DND-41 (cell line): ENCODE measurements at regions not wholly inside any gene's neighbourhood (a gene's known extent, or its start where the extent isn't known, plus 50 kb on each side); places are given as distances from the start of the nearest gene placed in this dataset.

Experiments used
- ATAC-seq: fragments of 200-7000 bp; cut with Tn5 transposase; 3 replicates; pipeline ENCODE4 v1.9.1; 2021; ENCODE audit warnings: low read depth; ENCODE audit not compliant: insufficient read depth
- DNase-seq: peaks from one replicate; pipeline ENCODE4 v3.0.0-alpha.2; 2020
- H2AFZ ChIP-seq: 2 replicates; pipeline ENCODE4 v1.6.0; 2012; ENCODE audit warnings: low read depth, low read length
- H3K27ac ChIP-seq: 2 replicates; pipeline ENCODE4 v1.5.1; 2012; ENCODE audit warnings: low read length, inconsistent platforms
- H3K27me3 ChIP-seq: fragments of 200-600 bp; sonication (generic); 2 replicates; pipeline ENCODE4 v1.6.0; 2012; ENCODE audit warnings: low read length, mild to moderate bottlenecking, inconsistent platforms; ENCODE audit not compliant: insufficient read depth, poor library complexity
- H3K36me3 ChIP-seq: 2 replicates; pipeline ENCODE4 v1.5.1; 2012; ENCODE audit warnings: low read length, inconsistent platforms; ENCODE audit not compliant: insufficient read depth
- H3K4me1 ChIP-seq: 2 replicates; pipeline ENCODE4 v1.5.1; 2012; ENCODE audit warnings: mild to moderate bottlenecking, low read length; ENCODE audit not compliant: insufficient read depth
- H3K4me2 ChIP-seq: 2 replicates; pipeline ENCODE4 v1.6.0; 2012; ENCODE audit warnings: mild to moderate bottlenecking, moderate library complexity, low read length, inconsistent platforms; ENCODE audit not compliant: insufficient read depth
- H3K4me3 ChIP-seq, 2 experiments: fragments of 200-600 bp in 1 of 2; shearing (Covaris generic) in 1 of 2; 2 replicates each; pipeline ENCODE4 v1.5.1; 2012 to 2016; ENCODE audit warnings: inconsistent platforms in 2 of 2, low read length in 2 of 2, mild to moderate bottlenecking in 2 of 2, low read depth in 1 of 2, moderate library complexity in 1 of 2
- H3K79me2 ChIP-seq: 2 replicates; pipeline ENCODE4 v1.6.0; 2012; ENCODE audit warnings: low read length, inconsistent platforms; ENCODE audit not compliant: insufficient read depth
- H3K9ac ChIP-seq: 2 replicates; pipeline ENCODE4 v1.6.0; 2012; ENCODE audit warnings: low read depth, mild to moderate bottlenecking, inconsistent platforms, low read length, moderate library complexity
- H3K9me3 ChIP-seq: 2 replicates; pipeline ENCODE4 v1.5.1; 2012; ENCODE audit warnings: low read length, moderate library complexity, mild to moderate bottlenecking, inconsistent platforms; ENCODE audit not compliant: insufficient read depth, severe bottlenecking
- H4K20me1 ChIP-seq: 2 replicates; pipeline ENCODE4 v1.6.0; 2012; ENCODE audit warnings: low read length; ENCODE audit not compliant: insufficient read depth
- EZH2 ChIP-seq: IDR thresholded peaks from 3 replicates; pipeline ENCODE4 v1.6.1; 2012; ENCODE audit warnings: borderline replicate concordance, low read depth, mild to moderate bottlenecking, moderate library complexity, low read length, inconsistent platforms; ENCODE audit not compliant: severe bottlenecking
- TF ChIP-seq, protein P1 (sequence below): IDR thresholded peaks from 2 replicates; pipeline ENCODE4 v1.5.1; 2012; ENCODE audit warnings: borderline replicate concordance, low read length, moderate library complexity, mild to moderate bottlenecking; ENCODE audit not compliant: poor library complexity, severe bottlenecking; ENCODE audit errors: extremely low read depth

DNA sequence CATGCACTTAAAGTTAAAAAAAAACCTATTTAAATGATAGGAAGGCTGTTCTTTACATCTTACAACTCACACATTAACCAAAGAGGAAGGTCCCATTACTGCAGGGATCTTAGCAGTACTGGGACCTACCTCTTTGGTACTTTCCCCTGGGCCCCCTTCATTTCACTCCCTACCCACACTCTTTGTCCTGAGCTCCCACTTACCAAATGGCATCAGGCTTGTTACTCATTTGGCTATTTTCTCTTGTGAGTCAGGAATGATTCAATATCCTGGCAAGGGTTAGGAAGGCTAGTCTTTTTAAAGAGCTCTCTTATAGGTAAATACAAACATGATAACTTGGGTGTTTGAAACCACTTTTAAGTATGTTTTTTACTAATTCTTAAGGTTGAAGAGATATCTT, 117.4 kb upstream of the ELL2 start:
- Histone ChIP-seq H4K20me1 (no peaks in the 10 kb centered on the region), H2AFZ (no peak overlapping the region), H3K4me2 (no peak overlapping the region), H3K27me3 (no peaks in the 10 kb centered on the region), H3K79me2 (no peaks in the 10 kb centered on the region), H3K36me3 (no peaks in the 10 kb centered on the region), H3K9me3 (no peaks in the 10 kb centered on the region), H3K9ac (no peak overlapping the region), H3K4me3 (no peak overlapping the region), H3K27ac (no peak overlapping the region), H3K4me1 (peaks cover 11% of the 10 kb centered on the region)
- no peak for TF ChIP-seq EZH2
- TF ChIP-seq, protein P1, sequence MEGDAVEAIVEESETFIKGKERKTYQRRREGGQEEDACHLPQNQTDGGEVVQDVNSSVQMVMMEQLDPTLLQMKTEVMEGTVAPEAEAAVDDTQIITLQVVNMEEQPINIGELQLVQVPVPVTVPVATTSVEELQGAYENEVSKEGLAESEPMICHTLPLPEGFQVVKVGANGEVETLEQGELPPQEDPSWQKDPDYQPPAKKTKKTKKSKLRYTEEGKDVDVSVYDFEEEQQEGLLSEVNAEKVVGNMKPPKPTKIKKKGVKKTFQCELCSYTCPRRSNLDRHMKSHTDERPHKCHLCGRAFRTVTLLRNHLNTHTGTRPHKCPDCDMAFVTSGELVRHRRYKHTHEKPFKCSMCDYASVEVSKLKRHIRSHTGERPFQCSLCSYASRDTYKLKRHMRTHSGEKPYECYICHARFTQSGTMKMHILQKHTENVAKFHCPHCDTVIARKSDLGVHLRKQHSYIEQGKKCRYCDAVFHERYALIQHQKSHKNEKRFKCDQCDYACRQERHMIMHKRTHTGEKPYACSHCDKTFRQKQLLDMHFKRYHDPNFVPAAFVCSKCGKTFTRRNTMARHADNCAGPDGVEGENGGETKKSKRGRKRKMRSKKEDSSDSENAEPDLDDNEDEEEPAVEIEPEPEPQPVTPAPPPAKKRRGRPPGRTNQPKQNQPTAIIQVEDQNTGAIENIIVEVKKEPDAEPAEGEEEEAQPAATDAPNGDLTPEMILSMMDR = no peak
- no peak for ATAC-seq
- no peak for DNase-seq

DNA sequence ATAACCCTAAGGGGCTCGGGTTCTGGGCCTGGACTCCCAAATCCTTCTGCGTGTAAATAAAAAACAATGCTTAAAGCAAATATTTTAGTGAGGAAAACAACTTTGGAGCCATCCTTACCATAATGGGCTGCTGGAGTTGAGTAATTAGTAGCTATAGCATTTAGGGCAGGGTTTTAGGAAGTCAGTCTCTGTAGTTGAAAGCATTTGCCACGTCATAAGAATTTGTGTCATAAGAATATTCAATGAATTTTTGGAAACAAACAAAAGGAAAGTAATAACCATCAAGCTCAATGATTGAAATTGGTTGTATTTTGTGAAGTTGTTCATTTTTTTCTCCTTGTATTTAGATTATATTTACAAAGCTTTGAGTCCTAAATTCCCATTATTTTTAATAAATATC, 114.8 kb upstream of the ELL2 start:
- Histone ChIP-seq H3K27ac (no peak overlapping the region), H3K36me3 (no peaks in the 10 kb centered on the region), H3K4me1 (peaks cover 11% of the 10 kb centered on the region), H2AFZ (no peak overlapping the region), H3K79me2 (no peaks in the 10 kb centered on the region), H3K9me3 (no peaks in the 10 kb centered on the region), H3K9ac (no peak overlapping the region), H4K20me1 (no peaks in the 10 kb centered on the region), H3K4me3 (no peak overlapping the region), H3K27me3 (no peaks in the 10 kb centered on the region), H3K4me2 (no peak overlapping the region)
- no peak for TF ChIP-seq EZH2
- TF ChIP-seq, protein P1 = no peak
- ATAC-seq (no peak), DNase-seq (no peak)

DNA sequence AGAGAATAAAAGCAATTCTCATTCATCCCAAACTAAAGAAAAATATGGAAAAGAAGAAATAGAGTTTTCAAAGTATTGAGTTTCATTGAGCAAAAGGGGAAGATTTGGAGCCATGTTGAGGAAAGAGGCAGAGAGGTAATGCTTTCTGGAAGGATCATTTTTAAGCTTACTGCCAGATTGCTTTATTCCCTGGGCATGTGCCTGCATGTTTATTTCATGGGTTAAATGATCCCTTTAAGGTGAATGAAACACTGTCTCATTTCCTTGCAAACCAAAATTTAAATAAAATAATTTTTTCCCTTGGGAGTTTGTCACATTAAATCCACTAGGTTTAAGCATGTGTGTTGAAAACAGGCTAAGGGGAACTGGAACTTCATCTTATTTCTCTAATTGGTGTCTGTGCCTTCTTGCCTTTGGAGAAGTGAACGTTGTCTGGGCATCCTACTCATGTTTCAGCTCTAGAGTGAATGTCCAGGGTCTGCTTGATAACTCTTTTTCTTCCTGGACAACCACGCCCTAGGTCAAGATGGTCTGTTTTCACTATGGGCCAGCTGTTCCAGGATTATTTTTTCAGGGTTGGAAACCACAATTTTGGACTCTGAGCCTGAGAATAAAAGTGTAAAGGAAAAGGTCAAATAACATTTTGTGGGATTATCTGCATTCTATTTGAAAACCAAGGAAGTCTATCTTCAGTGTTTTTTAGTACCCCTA, 114.1 kb upstream of the ELL2 start:
- ATAC-seq = no peak

More for the DNA sequence above, 114.1 kb upstream of the ELL2 start:
- Histone ChIP-seq H3K4me1 (peaks cover 14% of the 10 kb centered on the region), H3K36me3 (no peaks in the 10 kb centered on the region), H2AFZ (no peak overlapping the region), H3K4me3 (no peak overlapping the region), H3K27ac (no peak overlapping the region), H3K4me2 (no peak overlapping the region), H3K9ac (no peak overlapping the region), H3K9me3 (no peaks in the 10 kb centered on the region), H3K27me3 (no peaks in the 10 kb centered on the region), H4K20me1 (no peaks in the 10 kb centered on the region), H3K79me2 (no peaks in the 10 kb centered on the region)
- no peak for DNase-seq
- TF ChIP-seq, protein P1 = no peak
- TF ChIP-seq EZH2 = no peak
